ENCODE measurements at regions not wholly inside any gene's neighbourhood (a gene's known extent, or its start where the extent isn't known, plus 50 kb on each side); places are given as distances from the start of the nearest gene placed in this dataset.
A peak's percentile ranks its signal among the peaks of the same experiment; 100 is the strongest.
"Not testable (repeated sequence)": the region's sequence is repeated elsewhere in the genome, so short reads cannot be mapped to it uniquely, and the experiment has no call there.

DNA sequence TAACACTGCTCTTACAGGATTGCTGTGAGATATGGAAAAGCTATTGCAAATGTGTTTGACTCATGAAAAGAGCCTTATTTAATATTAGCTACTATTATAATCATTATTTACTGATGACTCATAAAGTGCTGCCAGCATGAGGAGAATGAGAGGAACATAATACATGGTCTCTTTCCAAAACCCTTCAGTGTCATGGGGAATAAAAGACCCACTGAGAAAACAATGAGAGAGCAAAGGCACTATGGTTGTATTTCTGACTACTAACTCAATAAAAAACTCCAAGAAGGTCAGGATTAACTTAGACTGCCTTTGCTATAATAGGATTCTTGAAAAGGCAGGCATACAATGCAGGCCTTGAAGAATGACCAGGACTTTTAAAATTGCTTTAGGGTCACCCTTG is 633.5 kb downstream of the DTWD2 start:
- DNase-seq (ENCODE audit: low read depth) (peak; percentile 30), FAIRE-seq (no peak)
- Histone ChIP-seq H3K4me3 (ENCODE audit: low read depth, low read length) (no peak overlapping the region), H3K27me3 (ENCODE audit: control insufficient read depth, insufficient read depth, low read length) (no peaks in the 10 kb centered on the region), H3K36me3 (ENCODE audit: control insufficient read depth, insufficient read depth, low read length) (no peaks in the 10 kb centered on the region)
- no peak for TF ChIP-seq CTCF (IDR thresholded peaks at IDR 0.05; ENCODE audit: insufficient read depth, low read length, severe bottlenecking)

- no peak for TF ChIP-seq CTCF (IDR thresholded peaks at IDR 0.05; ENCODE audit: insufficient read depth, low read length, severe bottlenecking)
Observed at GRCh38 chr5:118353970-118354369, 634.4 kb downstream of the DTWD2 start.

GRCh38 chr5:118336468-118336867 is 651.9 kb downstream of the DTWD2 start:
- Histone ChIP-seq H3K27me3 (ENCODE audit: control insufficient read depth, insufficient read depth, low read length) (no peaks in the 10 kb centered on the region), H3K36me3 (ENCODE audit: control insufficient read depth, insufficient read depth, low read length) (no peaks in the 10 kb centered on the region), H3K4me3 (ENCODE audit: low read depth, low read length) (no peak overlapping the region)
- DNase-seq (ENCODE audit: low read depth) (no peak), FAIRE-seq (no peak)
- no peak for TF ChIP-seq CTCF (IDR thresholded peaks at IDR 0.05; ENCODE audit: insufficient read depth, low read length, severe bottlenecking)

More at GRCh38 chr5:118353970-118354369, 634.4 kb downstream of the DTWD2 start:
- Histone ChIP-seq H3K36me3 (ENCODE audit: control insufficient read depth, insufficient read depth, low read length) (no peaks in the 10 kb centered on the region), H3K4me3 (ENCODE audit: low read depth, low read length) (no peak overlapping the region), H3K27me3 (ENCODE audit: control insufficient read depth, insufficient read depth, low read length) (no peaks in the 10 kb centered on the region)
- DNase-seq (ENCODE audit: low read depth) (no peak), FAIRE-seq (no peak)

DNA sequence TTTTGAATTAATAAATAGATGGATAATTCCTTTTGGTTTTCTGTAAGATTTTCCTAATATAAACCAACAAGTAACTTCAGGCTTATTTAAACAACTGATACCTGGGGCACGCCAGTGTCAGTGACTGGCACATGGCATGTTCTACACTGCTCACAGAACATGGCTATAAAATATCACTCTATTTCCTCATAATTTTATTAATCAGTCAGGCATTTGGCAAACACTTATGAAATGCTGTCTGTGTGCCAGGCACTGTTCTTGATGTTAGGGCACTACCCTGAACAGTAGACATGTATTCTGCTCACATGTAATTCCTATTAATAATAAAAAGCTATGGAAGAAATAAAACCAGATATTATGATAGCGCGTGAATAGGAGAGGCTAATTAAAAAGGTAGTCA is 661.0 kb downstream of the DTWD2 start:
- no peaks in the 10 kb centered on the region for H3K36me3 ChIP-seq (ENCODE audit: control insufficient read depth, insufficient read depth, low read length)
- no peak overlapping the region for H3K4me3 ChIP-seq (ENCODE audit: low read depth, low read length)
- FAIRE-seq (no peak), DNase-seq (ENCODE audit: low read depth) (peak; percentile 3)
- H3K27me3 ChIP-seq (ENCODE audit: control insufficient read depth, insufficient read depth, low read length): no peaks in the 10 kb centered on the region
- TF ChIP-seq CTCF (IDR thresholded peaks at IDR 0.05; ENCODE audit: insufficient read depth, low read length, severe bottlenecking): no peak

- FAIRE-seq (no peak), DNase-seq (ENCODE audit: low read depth) (peak; percentile 44)
- H3K4me3 ChIP-seq (ENCODE audit: low read depth, low read length): no peak overlapping the region
- H3K36me3 ChIP-seq (ENCODE audit: control insufficient read depth, insufficient read depth, low read length): no peaks in the 10 kb centered on the region
- H3K27me3 ChIP-seq (ENCODE audit: control insufficient read depth, insufficient read depth, low read length): no peaks in the 10 kb centered on the region
- no peak for TF ChIP-seq CTCF (IDR thresholded peaks at IDR 0.05; ENCODE audit: insufficient read depth, low read length, severe bottlenecking)
Observed at GRCh38 chr5:118326481-118327045, 661.8 kb downstream of the DTWD2 start.

- DNase-seq (ENCODE audit: low read depth) (no peak), FAIRE-seq (no peak)
- no peak for TF ChIP-seq CTCF (IDR thresholded peaks at IDR 0.05; ENCODE audit: insufficient read depth, low read length, severe bottlenecking)
- Histone ChIP-seq H3K4me3 (ENCODE audit: low read depth, low read length) (no peak overlapping the region), H3K36me3 (ENCODE audit: control insufficient read depth, insufficient read depth, low read length) (no peaks in the 10 kb centered on the region), H3K27me3 (ENCODE audit: control insufficient read depth, insufficient read depth, low read length) (no peaks in the 10 kb centered on the region)
Observed at GRCh38 chr5:118325931-118326330, 662.4 kb downstream of the DTWD2 start.

- not testable (repeated sequence) for H3K36me3 ChIP-seq (ENCODE audit: control insufficient read depth, insufficient read depth, low read length); H3K4me3 ChIP-seq (ENCODE audit: low read depth, low read length); DNase-seq (ENCODE audit: low read depth); FAIRE-seq; H3K27me3 ChIP-seq (ENCODE audit: control insufficient read depth, insufficient read depth, low read length)
Observed at GRCh38 chr5:118323723-118324122, 664.6 kb downstream of the DTWD2 start.

All from bronchial epithelial cell (primary cell).